GM19463 (cell line): ENCODE measurements at regions not wholly inside any gene's neighbourhood (a gene's known extent, or its start where the extent isn't known, plus 50 kb on each side); places are given as distances from the start of the nearest gene placed in this dataset.
A peak's percentile ranks its signal among the peaks of the same experiment; 100 is the strongest.

Source experiments
- ATAC-seq: cut with Tn5 transposase; IDR thresholded peaks from one replicate; pipeline ENCODE4 v1.9.1; 2021; ENCODE audit warnings: mild to moderate bottlenecking, moderate library complexity; ENCODE audit not compliant: unreplicated experiment

GRCh38 chr2:195021711-195022507 lies 635.1 kb upstream of the SLC39A10 start:
- ATAC-seq = peak; percentile 82

DNA sequence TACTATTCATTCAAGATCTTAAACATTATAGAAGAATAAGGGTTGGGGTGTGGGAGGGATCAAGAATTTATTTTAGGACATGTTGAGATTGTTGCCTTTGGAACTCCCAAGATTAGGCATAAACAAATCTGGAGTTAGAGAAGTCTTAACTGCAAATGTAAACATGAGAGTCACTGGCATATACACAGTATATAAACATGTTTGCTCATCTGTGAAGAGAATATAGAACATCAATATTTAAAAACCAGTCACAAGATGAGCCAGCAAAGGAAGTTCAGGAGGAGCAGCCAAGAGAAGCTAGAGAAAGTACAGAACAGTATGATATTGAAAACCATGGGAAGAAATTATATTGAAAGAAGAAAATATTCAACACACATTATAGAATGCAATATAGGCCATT lies 638.6 kb upstream of the SLC39A10 start:
- ATAC-seq = no peak

GRCh38 chr2:195017890-195018289 lies 639.1 kb upstream of the SLC39A10 start:
- no peak for ATAC-seq

GRCh38 chr2:195016841-195017240 lies 640.2 kb upstream of the SLC39A10 start:
- ATAC-seq = no peak

DNA sequence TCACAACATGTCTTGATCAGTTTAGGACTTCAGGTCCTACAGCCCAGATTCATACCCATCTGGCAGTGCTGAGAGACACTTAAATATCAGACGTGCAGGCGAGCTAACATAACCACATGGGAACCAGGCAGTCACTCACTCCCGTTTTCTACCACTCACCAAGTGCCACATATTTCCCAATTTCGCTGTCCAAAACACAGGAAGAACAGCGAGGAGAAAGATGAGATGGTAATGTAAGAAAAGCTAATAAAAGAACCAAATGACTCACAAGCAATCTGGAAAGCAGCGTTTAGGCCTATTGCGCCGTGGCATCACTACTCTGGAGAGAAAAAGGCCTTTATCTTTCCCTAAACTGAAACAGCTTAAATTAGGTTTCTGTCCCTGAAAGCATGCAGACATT lies 647.8 kb upstream of the SLC39A10 start:
- no peak for ATAC-seq

DNA sequence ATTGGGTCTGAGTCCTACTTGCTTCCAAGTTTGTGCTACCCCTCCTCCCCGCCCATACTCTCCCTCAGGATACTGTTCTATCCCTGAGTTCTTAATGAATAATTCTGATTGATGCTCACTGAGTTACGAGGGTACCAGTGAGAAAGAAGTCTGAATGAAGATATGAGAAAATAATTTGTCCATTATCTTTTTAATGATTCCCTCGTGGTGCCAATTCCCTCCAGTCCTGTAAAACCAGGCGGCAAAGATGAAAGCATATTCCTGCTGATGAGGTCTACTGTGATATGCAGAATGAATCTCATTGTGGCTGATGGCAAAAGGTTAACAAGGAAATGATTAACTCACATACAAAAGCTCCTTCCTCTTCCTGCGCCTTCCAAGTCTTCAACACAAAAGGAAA lies 650.2 kb upstream of the SLC39A10 start:
- no peak for ATAC-seq

DNA sequence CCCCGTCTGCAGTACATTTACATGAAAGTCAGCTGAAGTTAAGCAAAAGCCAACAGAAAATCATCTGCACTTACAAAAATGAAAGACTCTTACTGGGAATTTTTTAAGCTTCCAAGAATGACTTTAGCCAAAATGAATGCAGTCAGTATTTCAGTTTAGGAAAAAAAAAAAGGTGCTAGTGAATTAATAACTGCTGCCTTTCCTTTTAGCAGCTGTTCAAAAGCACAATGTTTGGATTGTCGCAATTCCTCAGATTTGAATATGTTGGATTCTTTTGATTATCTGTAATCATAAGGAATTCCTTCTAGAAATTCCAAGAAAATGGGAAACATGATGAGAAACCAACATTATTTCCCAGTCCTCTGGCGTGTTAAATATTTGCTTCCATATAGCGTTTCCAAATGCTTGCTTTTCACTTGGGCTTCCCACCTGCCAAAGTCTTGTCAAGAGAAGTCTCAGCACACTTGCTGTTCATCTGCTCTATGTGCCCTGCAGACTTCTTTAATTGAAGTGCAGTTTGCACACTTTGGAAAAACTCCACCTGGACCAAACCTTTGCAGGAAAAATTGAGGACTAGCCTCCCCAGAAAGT lies 653.0 kb upstream of the SLC39A10 start:
- no peak for ATAC-seq

DNA sequence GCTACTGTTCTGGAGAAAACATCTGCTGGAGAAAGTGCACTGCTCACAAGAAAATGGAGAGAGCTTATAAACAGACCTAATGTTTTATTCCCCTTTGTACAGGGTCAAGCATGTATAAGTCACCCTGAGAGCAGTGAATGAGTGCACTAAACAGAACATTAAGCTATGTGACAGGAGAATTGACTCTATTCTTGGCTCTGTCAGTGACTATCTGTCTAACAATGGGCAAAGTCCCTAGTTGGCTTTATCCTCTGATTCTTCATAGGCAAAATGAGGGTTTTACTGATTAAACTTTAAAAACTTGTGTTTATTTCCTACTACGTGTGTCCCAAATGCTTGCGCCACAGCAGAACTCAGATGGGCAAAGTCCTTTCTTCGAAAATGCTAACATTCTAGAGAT lies 655.1 kb upstream of the SLC39A10 start:
- no peak for ATAC-seq

DNA sequence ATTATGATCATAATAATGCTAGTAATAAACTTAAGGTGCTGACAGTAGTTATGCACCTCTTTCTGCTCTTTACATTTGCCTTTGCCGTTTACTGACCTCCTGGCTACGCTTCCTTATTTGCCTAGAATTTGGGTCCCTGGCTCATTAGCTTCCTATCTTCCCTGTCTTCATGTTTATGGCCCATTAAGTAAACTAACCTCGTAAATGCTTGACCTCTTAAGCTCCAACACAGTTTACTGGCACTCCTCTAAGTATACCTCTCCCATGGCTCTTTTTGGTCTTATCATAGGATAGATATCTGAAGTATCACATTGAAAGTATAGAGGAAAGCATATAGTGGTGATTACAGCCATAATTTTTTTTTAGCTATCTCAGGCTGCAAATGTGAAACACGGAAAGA lies 657.3 kb upstream of the SLC39A10 start:
- no peak for ATAC-seq

GRCh38 chr2:194992648-194993047 lies 664.4 kb upstream of the SLC39A10 start:
- no peak for ATAC-seq

- ATAC-seq = no peak
These were observed 671.8 kb upstream of the SLC39A10 start for GRCh38 chr2:194985258-194985657.

DNA sequence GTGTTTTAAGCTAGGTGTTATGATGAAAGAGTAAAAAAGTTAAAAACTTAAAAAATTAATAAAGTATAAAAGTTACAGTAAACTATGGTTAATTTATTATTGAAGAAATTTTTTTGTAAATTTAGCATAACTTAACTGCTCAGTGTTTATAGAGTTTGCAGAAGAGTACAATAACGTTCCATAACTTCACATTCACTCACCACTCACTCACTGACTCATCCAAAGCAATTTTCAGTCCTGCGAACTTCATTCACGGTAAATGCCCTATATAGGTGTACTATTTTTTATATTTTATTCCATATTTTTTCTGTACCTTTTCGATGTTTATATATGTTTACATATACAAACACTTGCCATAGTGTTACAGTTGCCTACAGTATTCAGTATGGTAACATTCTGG lies 694.8 kb upstream of the SLC39A10 start:
- no peak for ATAC-seq

DNA sequence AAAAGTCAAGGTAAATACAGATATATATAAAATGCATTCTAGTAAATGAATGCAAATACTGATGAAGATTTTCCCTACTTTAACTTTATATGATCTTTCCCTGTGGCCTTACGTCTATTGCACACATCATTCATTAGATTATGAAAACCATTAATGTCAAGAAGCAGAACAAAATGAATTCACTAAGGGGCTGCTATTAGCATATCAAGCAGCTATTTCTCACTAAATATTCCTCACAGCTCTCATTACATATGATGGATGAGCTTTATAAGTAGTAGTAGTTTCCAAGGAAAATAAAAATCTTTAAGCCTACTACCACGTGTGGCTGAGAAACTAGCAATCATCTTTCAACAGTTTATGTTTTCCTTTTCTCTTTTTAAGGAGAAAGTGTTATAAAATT lies 702.8 kb upstream of the SLC39A10 start:
- ATAC-seq = no peak

GRCh38 chr2:194946826-194947225 lies 710.2 kb upstream of the SLC39A10 start:
- ATAC-seq = no peak

- ATAC-seq = no peak
These were observed 719.0 kb upstream of the SLC39A10 start for GRCh38 chr2:194938066-194938465.

GRCh38 chr2:194927489-194927888 lies 729.5 kb upstream of the SLC39A10 start:
- ATAC-seq = no peak

GRCh38 chr2:194926873-194927272 lies 730.2 kb upstream of the SLC39A10 start:
- no peak for ATAC-seq

DNA sequence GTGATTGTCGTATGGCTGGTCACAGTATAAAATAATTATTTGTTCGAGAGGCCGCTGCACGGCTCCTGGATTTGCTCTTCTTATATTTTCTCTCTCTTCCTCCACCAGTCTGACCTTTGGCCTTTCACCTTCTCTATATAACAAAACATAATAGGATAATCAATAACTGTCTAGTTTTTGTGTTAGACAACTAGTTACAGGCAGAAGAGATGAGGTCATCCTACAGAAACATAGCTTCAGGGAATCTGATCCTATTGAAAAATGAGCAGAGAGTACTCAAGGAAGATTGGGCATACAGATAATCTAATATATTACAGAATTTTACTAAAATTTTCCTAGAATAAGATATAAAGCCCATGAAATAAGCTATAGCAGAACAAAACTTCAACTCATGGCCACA lies 731.3 kb upstream of the SLC39A10 start:
- no peak for ATAC-seq

GRCh38 chr2:194917519-194917918 lies 739.5 kb upstream of the SLC39A10 start:
- ATAC-seq = no peak

DNA sequence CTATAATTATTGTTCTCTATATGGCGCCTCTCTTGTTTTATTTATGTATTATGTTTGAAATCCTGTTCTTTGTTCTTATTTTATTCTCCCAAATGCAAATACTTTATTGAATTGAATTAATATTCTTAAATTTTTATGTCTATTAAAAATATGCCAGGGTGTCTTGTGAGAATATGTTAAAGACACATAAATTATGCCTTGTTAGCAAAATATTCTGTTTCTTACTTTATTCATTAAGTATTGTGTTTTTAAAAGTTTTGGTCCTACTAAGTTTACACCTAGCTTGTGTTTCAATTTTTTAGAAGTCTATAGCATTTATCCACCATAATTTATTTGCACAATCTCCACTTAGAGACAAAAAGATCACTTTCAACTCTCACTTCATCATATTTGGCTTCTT lies 741.5 kb upstream of the SLC39A10 start:
- no peak for ATAC-seq

- ATAC-seq = no peak
These were observed 749.5 kb upstream of the SLC39A10 start for GRCh38 chr2:194907569-194907968.

GRCh38 chr2:194896871-194897270 lies 760.2 kb upstream of the SLC39A10 start:
- no peak for ATAC-seq

- ATAC-seq = no peak
These were observed 773.3 kb upstream of the SLC39A10 start for GRCh38 chr2:194883711-194884110.
